HG03460 (cell line): ENCODE measurements at regions not wholly inside any gene's neighbourhood (a gene's known extent, or its start where the extent isn't known, plus 50 kb on each side); places are given as distances from the start of the nearest gene placed in this dataset.

ENCODE experiments used
- ATAC-seq: cut with Tn5 transposase; IDR thresholded peaks from one replicate; pipeline ENCODE4 v1.9.1; 2021; ENCODE audit not compliant: unreplicated experiment

DNA sequence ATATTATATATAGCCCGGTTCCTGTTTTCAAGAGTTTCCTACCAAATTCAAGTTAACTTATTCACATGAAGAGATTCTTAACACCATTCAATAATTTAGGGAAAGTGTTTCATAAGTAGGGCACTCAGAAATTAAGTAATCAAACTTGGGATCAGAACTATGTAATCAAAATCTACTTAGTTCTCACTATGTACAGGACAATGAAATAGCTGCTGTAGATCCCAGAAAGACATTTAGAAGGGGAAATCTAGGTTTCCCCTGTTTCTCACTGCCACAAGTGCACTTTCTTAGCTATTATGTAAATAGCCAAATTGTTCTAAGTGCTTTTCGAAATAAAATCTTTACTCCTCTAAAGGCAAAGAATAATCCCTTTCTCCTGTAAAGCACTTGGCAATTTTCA is 493.6 kb upstream of the SETBP1 start:
- ATAC-seq = no peak

GRCh38 chr18:44195394-44196140 is 485.1 kb upstream of the SETBP1 start:
- ATAC-seq = no peak

DNA sequence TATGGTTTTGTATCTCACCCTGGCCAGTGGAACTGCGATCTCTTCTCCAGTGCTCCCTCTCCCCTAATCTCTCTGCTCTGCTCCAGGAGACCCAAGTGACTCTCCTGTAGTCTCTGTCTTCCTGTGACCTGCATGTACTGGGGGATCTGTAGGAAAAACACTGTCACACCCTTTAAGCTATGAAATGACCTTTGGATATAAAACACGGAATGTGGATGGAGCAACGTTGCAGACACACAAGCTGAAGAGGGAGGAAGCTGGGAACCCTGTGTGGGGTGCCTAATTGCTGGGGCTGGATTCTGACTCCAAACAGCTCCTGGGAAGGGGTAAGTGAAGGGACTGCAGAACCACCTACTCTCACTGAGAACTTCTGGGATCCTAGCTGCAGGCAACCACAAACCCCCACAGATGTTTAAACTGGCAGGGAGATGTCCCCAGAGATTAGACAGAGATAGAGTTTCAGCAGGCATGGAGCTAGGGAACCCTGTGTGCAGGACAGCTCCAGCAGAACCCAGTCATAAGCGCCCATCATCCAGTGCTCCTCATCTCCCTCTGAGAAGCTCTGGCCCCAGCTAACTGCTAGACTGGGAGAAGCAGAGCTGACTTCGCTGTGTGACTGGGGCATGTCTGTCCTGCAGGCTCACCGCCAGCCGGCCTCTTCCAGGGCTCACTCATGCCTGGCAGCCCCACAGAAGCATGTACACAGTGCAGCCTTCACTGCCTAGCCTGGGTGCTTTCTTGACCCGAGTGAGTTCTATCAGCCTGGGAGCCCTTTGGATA is 482.7 kb upstream of the SETBP1 start:
- ATAC-seq = no peak

DNA sequence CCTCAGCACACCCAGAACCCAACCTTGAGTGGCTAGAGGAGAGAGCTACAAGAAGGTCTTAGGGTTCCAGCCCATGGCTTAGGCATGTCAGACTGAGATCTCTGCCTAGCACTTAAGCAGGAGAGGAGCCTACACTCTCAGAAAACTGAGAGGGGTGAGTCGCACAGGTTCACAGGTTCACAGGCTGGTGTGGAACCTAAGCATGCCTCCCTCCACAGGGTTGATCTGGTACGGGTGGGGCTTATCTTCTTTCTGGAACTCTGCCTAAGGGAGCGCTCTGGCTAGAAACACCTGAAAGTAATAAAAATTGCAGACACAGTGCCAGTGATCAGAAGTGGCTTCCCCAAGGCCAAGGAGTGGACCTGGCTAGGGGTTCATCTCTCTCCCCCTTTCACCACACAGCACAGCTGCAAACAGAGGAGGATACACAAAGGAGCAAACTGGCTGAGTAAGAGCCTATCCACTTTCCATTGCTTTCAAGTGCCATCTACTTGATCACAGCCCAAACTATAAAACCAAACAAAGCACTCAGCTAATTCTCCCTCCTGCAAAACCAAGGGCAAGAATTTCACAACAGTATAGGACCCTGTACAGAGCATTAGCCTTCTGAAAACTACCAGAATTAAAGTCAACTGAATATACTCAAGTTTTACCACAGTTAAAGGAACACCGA is 481.9 kb upstream of the SETBP1 start:
- no peak for ATAC-seq

DNA sequence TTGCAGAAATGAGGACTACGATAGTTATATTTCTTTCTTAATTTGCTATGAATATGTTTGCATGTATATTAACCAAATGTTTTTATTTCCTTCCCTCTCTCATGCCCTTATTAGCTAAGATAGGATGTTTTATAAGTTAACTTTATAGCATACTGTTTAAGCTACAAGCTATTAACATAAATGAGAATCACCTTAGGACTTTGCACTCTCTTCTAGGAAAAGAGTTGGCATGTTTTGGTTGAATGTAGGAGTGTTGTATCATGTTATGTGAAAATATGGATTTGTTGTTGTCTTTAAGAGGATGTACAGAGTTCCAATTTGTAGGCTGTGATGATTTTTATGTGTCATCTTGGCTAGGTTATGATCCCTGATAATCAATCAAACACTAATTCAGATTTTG is 467.4 kb upstream of the SETBP1 start:
- no peak for ATAC-seq

GRCh38 chr18:44214396-44214795 is 466.3 kb upstream of the SETBP1 start:
- ATAC-seq = no peak

GRCh38 chr18:44216169-44216568 is 464.5 kb upstream of the SETBP1 start:
- no peak for ATAC-seq

DNA sequence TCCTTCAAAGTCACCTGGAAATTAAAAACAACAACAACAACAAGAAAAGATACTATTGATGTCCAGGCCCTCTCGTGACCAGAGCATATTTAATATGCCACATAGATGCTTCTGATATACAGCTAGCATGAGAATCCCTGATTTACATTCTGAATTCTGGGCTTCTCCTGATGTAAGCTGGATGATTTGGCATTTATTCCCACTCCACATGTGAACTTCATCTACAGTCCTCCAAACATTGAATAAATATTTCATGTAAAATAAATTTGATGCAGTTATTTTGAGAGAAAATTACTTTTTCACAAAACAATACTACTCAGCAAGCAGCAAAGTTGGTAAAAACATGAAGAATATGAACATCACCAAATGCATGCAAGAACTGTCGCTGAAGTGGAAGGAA is 453.2 kb upstream of the SETBP1 start:
- ATAC-seq = no peak

DNA sequence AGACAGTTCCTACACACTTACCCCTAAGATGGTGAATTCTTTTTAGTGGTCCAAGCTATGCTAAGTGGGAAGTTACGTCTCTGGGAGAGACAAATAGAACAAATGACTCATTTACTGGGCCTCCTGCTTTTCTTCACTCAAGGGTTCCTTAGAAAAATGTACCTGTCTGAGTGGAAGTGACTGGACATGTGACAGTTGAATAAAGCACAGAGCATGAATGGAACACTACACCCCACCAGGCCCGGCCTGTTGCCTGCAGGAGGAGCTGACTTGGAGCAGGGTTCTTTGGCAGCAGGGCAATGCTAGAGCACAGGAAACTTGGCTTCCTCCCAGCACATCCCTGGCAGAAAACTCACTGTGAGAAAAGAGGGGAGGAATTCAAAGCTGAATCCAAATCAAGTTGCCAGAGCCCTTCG is 451.0 kb upstream of the SETBP1 start:
- ATAC-seq = no peak

- no peak for ATAC-seq
These were observed 448.8 kb upstream of the SETBP1 start for GRCh38 chr18:44231936-44232335.

DNA sequence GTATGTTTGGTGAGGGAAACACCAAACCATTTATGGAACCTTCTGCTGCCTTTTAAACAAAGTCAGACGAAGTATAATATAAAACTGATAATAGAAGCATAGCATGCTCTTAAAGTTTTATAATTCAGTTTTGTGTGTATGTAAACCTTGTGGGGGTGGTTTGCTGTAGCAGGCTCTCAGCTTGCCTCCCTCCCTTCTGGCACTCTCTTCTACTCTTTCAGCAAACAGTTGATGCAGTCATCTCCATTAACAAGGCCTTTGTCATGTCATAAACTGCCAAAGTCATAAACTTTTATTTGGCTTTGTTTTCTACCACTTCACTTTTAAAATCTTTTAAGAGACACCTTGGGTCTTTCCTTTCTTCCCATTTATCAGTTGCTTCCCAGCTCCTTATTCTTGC is 448.2 kb upstream of the SETBP1 start:
- ATAC-seq = no peak

DNA sequence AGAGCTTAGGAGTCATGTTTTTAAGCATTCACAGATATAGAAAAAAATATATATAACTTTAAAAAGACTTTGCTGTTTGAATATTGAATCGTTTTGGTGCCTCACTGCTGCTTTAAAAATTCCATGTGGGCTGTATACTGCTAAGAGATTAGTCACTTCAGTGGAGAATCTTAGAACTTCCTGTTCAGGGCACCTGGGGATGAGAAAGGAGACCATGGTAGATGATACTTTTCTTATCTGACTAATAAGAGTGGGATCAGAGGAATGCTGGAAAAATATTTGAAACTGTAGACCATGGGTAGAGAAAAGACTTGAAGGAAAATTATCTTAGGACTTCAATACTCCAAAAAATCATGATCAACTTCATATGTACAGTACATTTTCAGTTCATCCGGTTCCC is 442.2 kb upstream of the SETBP1 start:
- no peak for ATAC-seq

GRCh38 chr18:44238911-44239310 is 441.8 kb upstream of the SETBP1 start:
- no peak for ATAC-seq

GRCh38 chr18:44241020-44241419 is 439.7 kb upstream of the SETBP1 start:
- ATAC-seq = no peak

GRCh38 chr18:44245019-44245418 is 435.7 kb upstream of the SETBP1 start:
- ATAC-seq = no peak

GRCh38 chr18:44246001-44246400 is 434.7 kb upstream of the SETBP1 start:
- no peak for ATAC-seq

DNA sequence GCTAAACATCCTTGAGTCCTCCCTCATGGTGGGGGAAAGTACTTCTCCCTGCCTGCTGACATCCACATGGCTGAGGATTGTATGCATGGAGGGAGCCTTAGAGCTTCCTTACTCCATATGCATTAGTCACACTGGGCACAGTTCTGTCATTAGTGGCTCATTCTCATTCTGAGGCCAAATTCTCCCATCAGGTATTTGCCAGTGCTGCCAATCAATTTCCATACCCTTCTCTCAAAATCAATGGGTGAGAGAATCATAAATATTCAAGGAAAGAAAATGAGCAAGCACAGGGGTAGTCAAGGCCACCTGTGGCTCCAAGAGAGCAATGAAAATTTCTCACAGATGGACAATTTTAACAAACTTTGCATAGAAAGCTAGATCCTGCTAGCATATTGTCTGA is 422.6 kb upstream of the SETBP1 start:
- ATAC-seq = no peak

GRCh38 chr18:44258576-44258975 is 422.1 kb upstream of the SETBP1 start:
- ATAC-seq = no peak

- ATAC-seq = no peak
These were observed 421.1 kb upstream of the SETBP1 start for GRCh38 chr18:44259610-44260009.

GRCh38 chr18:44265437-44265836 is 415.3 kb upstream of the SETBP1 start:
- ATAC-seq = no peak

DNA sequence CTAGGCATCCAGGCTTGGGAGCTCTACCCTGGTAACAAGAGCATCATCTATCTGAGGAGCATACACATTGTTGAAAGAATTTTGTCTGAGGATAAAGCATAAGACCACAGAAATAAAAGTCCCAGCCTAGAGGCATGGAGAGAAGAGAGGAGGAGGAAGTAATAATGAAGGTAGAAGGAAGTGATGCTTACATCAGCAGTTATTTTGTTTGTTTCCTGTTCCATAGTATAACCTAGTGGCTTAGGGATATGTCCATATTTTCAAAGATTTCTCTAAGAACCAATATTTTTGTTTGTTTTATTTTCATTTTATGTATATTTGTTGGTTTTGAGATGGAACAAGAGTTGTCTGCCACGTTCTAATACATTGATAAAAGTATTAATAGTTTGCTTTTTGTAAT is 407.4 kb upstream of the SETBP1 start:
- ATAC-seq = no peak

- no peak for ATAC-seq
These were observed 400.2 kb upstream of the SETBP1 start for GRCh38 chr18:44280479-44280878.
